Mammary epithelial cell (primary cell): ENCODE measurements at regions not wholly inside any gene's neighbourhood (a gene's known extent, or its start where the extent isn't known, plus 50 kb on each side); places are given as distances from the start of the nearest gene placed in this dataset.

Source experiments
- EZH2 ChIP-seq: IDR thresholded peaks from 2 replicates; pipeline ENCODE4 v1.6.1; 2012; ENCODE audit warnings: low read length, inconsistent platforms, borderline replicate concordance
- TF ChIP-seq, protein P1 (sequence below), 2 donors: IDR thresholded peaks in 1 of 2; conservative IDR thresholded peaks in 1 of 2; 2 replicates each; pipeline ENCODE4 v1.5.1; 2011 to 2012; ENCODE audit warnings: inconsistent platforms in 2 of 2, low read length in 2 of 2, mild to moderate bottlenecking in 2 of 2, control low read depth in 1 of 2, low read depth in 1 of 2; ENCODE audit not compliant: insufficient read depth in 1 of 2; ENCODE audit errors: extremely low read depth in 1 of 2

DNA sequence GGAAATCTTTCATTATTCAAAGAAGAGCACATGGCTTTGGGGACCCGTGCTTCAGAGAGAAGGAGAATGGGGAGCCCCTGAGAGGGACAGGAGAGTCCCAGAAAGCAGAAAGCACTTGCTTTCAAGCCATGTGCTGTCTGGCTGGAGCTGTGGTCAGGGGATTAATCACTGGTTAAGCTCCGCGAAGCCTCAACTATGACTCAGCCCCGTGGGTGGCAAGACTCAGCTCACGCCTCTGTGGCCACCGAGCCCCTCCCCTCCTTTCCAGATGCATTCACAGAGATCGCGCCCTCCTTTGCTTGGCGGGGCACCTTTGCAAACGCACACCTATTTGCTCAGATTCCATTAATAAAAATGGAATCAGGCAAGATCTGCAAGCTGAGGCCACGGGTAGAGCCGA, 202.9 kb upstream of the TCERG1L start:
- TF ChIP-seq, protein P1, sequence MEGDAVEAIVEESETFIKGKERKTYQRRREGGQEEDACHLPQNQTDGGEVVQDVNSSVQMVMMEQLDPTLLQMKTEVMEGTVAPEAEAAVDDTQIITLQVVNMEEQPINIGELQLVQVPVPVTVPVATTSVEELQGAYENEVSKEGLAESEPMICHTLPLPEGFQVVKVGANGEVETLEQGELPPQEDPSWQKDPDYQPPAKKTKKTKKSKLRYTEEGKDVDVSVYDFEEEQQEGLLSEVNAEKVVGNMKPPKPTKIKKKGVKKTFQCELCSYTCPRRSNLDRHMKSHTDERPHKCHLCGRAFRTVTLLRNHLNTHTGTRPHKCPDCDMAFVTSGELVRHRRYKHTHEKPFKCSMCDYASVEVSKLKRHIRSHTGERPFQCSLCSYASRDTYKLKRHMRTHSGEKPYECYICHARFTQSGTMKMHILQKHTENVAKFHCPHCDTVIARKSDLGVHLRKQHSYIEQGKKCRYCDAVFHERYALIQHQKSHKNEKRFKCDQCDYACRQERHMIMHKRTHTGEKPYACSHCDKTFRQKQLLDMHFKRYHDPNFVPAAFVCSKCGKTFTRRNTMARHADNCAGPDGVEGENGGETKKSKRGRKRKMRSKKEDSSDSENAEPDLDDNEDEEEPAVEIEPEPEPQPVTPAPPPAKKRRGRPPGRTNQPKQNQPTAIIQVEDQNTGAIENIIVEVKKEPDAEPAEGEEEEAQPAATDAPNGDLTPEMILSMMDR (conservative IDR thresholded peaks at IDR 0.05 in 1 of 2, IDR thresholded peaks at IDR 0.05 in 1 of 2; ENCODE audit: extremely low read depth in 1 of 2, insufficient read depth in 1 of 2, low read depth in 1 of 2, low read length in 2 of 2): no peak
- no peak for TF ChIP-seq EZH2
